ENCODE measurements at regions not wholly inside any gene's neighbourhood (a gene's known extent, or its start where the extent isn't known, plus 50 kb on each side); places are given as distances from the start of the nearest gene placed in this dataset.

DNA sequence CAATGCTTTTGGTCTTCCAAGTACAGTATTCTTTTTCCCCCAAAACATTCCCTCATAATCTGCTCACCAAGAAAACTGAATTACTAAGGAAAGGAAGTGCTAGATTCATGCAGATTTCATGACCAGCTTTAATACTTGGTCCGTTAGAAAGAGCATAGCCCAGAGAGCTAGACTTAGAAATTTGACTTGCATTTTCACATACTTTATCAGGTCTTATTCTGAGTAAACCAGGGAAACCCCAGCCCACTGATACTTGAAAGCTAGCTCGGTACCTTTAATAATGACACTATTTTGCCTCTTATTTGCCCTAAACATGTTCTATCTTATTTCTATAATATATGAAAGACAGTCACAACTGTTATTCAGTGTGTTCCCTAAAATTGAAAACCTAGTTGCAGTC is 204.5 kb downstream of the TTLL7 start:
- Histone ChIP-seq H3K4me3 (no peak overlapping the region), H3K9me3 (no peaks in the 10 kb centered on the region), H3K27ac (no peak overlapping the region), H3K36me3 (no peaks in the 10 kb centered on the region), H3K27me3 (no peaks in the 10 kb centered on the region), H3K4me1 (no peaks in the 10 kb centered on the region)
- DNase-seq (ENCODE audit: low spot score in 2 of 2): no peak
- TF ChIP-seq, protein P1, sequence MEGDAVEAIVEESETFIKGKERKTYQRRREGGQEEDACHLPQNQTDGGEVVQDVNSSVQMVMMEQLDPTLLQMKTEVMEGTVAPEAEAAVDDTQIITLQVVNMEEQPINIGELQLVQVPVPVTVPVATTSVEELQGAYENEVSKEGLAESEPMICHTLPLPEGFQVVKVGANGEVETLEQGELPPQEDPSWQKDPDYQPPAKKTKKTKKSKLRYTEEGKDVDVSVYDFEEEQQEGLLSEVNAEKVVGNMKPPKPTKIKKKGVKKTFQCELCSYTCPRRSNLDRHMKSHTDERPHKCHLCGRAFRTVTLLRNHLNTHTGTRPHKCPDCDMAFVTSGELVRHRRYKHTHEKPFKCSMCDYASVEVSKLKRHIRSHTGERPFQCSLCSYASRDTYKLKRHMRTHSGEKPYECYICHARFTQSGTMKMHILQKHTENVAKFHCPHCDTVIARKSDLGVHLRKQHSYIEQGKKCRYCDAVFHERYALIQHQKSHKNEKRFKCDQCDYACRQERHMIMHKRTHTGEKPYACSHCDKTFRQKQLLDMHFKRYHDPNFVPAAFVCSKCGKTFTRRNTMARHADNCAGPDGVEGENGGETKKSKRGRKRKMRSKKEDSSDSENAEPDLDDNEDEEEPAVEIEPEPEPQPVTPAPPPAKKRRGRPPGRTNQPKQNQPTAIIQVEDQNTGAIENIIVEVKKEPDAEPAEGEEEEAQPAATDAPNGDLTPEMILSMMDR (IDR thresholded peaks at IDR 0.05): no peak
- TF ChIP-seq POLR2A (IDR thresholded peaks at IDR 0.05) (no peak), EP300 (IDR thresholded peaks at IDR 0.05) (no peak), POLR2AphosphoS5 (IDR thresholded peaks at IDR 0.05) (no peak)
- 91% methylated on average over 2 of the region's 2 CpGs for WGBS

DNA sequence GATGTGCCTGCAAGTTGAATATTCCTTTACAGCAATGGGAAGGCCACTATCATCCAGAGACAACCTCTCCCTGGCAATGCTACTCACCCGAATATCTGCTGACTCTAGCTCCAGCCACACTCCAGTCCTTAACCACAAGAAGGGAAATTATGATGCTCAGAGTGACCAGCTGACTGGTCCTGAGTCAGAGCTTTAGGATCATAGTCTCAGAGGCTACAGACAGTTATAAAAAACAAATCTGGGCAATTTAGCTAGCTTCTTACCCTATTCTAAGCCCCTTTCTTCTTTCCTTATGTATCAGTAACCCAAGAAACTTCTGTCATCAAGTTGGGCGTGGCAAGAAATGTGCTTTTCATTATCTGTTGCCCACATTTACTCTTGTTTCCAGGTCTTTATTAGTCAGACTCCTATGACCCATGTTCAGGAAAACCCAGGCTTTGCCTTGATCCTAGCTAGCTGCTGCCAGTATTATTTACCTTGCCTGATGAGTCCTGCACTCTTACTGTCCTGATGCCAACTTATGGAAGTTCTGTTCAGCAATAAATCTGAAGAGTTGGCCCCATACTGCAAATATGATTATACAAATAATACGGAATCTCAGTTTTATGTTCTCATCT is 207.0 kb downstream of the TTLL7 start:
- TF ChIP-seq POLR2AphosphoS5 (IDR thresholded peaks at IDR 0.05) (no peak), EP300 (IDR thresholded peaks at IDR 0.05) (no peak), POLR2A (IDR thresholded peaks at IDR 0.05) (no peak)
- TF ChIP-seq, protein P1 (IDR thresholded peaks at IDR 0.05): no peak
- Histone ChIP-seq H3K36me3 (no peaks in the 10 kb centered on the region), H3K9me3 (no peaks in the 10 kb centered on the region), H3K4me1 (no peaks in the 10 kb centered on the region), H3K27me3 (no peaks in the 10 kb centered on the region), H3K4me3 (no peak overlapping the region), H3K27ac (no peak overlapping the region)
- no peak for DNase-seq (ENCODE audit: low spot score in 2 of 2)
- WGBS: 69% methylated on average over 3 of the region's 3 CpGs

DNA sequence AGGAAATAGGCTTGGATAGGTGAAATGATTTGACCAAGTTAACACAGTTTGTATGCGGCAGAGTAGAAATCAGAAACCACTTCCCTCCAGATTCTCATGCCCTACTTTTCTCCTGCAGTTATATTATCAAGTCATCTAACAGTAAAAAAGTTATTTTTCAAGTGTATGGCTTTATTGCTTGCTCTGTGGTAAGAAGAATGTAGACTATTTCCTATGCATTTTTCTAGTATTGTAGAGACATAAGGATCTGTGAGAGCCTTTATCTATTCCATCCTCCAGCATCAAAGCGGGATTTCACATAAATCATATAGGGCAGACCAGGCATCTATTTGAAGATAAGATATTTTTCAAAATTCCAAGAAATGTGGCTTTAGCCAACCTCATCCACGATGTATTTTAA is 208.5 kb downstream of the TTLL7 start:
- WGBS: 95% methylated on average over 3 of the region's 3 CpGs
- no peak for TF ChIP-seq EP300 (IDR thresholded peaks at IDR 0.05)
- TF ChIP-seq POLR2A (IDR thresholded peaks at IDR 0.05): no peak
- TF ChIP-seq POLR2AphosphoS5 (IDR thresholded peaks at IDR 0.05): no peak
- TF ChIP-seq, protein P1 (IDR thresholded peaks at IDR 0.05): no peak

DNA sequence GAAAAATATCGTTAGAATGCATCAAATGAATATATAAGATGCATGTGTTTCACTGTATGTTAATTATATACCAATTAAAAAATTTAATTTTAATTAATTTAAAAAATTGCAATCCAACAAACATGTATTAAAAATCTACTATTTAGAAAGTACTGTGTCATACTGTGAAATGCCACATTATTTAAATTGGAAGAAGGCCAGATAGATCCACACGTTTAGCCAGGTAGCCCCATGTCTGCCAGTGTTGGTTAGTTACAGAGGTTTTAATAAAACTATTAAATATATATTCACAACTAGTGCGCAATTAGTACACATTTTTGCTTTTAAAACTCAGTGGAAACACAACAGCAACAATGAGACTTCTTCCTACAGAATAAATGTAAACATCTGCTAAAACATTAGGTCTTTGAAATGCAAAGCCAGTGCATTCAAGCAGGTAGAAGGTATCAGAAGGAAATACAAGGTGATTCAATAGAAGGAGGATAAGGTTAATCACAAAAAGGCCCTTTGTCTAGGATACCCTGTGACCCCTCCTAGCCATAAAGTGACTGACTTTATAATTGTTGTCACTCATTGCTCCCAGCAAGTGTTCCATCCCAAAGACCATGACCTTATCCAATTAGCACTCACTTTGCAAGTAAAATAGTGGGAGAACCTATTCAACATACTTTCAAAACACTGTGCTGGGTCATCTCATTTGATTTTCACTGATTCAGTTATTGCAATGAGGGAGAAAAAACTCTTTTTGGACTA is 211.5 kb downstream of the TTLL7 start:
- Histone ChIP-seq H3K9me3 (no peaks in the 10 kb centered on the region), H3K27me3 (no peaks in the 10 kb centered on the region), H3K4me1 (no peaks in the 10 kb centered on the region), H3K4me3 (no peak overlapping the region), H3K36me3 (no peaks in the 10 kb centered on the region), H3K27ac (no peak overlapping the region)
- TF ChIP-seq POLR2A (IDR thresholded peaks at IDR 0.05) (no peak), POLR2AphosphoS5 (IDR thresholded peaks at IDR 0.05) (no peak), EP300 (IDR thresholded peaks at IDR 0.05) (no peak)
- TF ChIP-seq, protein P1 (IDR thresholded peaks at IDR 0.05): no peak
- DNase-seq (ENCODE audit: low spot score in 2 of 2): no peak
- 77% methylated on average over 3 of the region's 3 CpGs for WGBS

More for the DNA sequence above, 208.5 kb downstream of the TTLL7 start:
- Histone ChIP-seq H3K27ac (no peak overlapping the region), H3K36me3 (no peaks in the 10 kb centered on the region), H3K27me3 (no peaks in the 10 kb centered on the region), H3K4me3 (no peak overlapping the region), H3K9me3 (no peaks in the 10 kb centered on the region), H3K4me1 (no peaks in the 10 kb centered on the region)
- no peak for DNase-seq (ENCODE audit: low spot score in 2 of 2)

DNA sequence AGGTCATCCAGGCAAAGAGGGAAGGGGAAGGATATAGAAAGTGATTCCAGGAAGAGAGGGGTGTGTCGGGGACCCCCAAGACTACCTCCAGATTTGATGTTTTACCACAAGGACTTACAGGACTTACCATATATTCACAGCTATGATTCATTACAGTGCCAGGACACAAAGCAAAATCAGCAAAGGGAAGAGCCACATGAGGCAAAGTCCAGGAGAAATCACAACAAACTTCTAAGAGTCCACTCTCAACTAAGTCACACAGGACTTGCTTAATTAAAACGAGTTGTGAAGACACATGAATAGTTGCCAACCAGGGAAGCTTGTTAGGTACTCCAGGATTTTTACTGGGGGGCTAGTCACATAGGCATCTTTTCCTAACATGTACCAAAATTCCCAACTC is 217.3 kb downstream of the TTLL7 start:
- Histone ChIP-seq H3K9me3 (no peaks in the 10 kb centered on the region), H3K27me3 (no peaks in the 10 kb centered on the region), H3K27ac (no peak overlapping the region), H3K36me3 (no peaks in the 10 kb centered on the region), H3K4me3 (no peak overlapping the region), H3K4me1 (no peaks in the 10 kb centered on the region)
- no peak for TF ChIP-seq POLR2A (IDR thresholded peaks at IDR 0.05)
- no peak for TF ChIP-seq EP300 (IDR thresholded peaks at IDR 0.05)
- TF ChIP-seq, protein P1 (IDR thresholded peaks at IDR 0.05): no peak
- no peak for TF ChIP-seq POLR2AphosphoS5 (IDR thresholded peaks at IDR 0.05)
- no peak for DNase-seq (ENCODE audit: low spot score in 2 of 2)
- 92% methylated on average over 2 of the region's 2 CpGs for WGBS

Data from suprapubic skin (tissue), 4 donors.